COLO668 (cell line): ENCODE measurements at regions not wholly inside any gene's neighbourhood (a gene's known extent, or its start where the extent isn't known, plus 50 kb on each side); places are given as distances from the start of the nearest gene placed in this dataset.
"Not testable (repeated sequence)": the region's sequence is repeated elsewhere in the genome, so short reads cannot be mapped to it uniquely, and the experiment has no call there.

Experiments used
- DNase-seq: peaks from one replicate; lab custom pipeline; 2025; ENCODE audit not compliant: unreplicated experiment; lab: John Stamatoyannopoulos, UW

DNA sequence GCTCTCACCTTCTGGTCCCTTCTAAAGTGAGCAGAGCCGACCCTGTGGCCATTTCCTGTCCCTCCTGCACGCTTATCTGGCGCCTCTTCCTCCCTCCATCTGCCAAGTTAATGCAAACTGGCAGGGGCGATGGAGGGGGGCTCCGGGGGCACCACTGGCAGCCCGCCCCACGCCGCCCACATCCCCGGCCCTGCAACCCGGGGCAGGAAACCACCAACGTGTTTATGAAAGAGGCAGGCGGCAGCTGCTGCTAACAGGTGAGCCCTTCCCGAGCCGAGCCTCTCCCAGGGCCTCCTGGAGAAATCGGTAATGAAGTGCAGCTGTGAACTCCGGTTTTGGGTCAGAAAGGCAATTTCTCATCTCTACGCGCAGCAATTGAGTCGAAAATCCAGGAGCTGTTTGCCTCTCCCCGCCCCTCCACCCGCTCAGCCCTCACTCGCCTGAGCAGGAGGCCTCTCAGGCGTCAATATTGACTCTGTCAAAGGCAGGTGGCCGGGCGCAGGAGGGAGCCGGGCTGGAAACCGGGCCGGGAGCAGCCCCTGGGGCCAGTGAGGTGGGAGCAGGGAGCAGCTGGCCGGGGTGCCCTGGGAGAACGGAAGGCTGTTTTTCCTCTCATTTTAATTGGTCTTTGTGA, 164.4 kb upstream of the GSE1 start:
- peak; percentile 98 for DNase-seq

DNA sequence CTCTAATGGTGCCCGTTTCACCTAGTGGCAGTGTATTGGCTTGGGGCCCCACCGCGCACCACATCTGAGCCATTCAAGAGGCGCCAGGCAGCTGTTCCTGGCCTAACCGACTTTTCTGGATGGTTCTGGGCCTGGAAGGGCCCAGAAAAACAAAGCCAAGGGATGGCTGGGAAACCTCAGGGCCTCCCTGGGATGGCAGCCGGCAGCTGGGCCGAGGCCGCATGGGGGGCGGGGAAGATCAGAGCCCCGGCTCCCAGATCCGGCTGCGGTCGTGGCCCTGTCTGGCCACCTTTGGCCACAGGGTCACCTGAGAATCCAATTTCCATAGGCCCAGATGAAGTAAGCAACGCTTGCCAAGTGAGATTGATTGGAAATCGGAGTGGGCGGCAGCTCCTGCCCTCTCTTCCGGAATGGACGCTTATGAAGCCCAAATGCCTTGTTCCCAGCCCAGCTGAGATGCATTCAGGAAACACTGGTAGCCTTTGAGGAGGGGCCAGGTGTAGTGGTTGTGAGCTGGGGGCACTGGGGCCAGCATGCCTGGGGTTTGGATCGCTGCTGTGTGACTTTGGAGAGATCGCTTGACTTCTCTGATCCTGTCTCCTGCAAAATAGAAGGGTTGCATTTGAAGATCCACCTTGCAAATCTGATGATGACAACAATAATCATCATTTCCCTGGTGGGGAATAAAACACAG, 163.8 kb upstream of the GSE1 start:
- DNase-seq = no peak

DNA sequence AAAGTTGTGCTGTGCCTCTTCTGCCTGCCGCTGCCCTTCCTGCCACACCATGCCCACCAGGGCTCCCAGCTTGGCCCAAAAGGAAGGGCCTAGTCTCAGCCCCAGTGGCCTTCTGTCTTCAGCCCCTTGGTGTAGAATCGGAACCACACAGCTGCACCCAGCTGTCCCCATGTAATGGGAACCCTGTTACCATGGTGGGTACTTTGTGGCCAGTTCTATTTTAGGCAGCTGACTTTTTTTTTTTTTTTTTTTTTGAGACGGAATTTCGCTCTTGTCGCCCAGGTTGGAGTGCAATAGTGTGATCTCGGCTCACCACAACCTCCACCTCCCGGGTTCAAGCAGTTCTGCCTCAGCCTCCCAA, 163.3 kb upstream of the GSE1 start:
- peak; percentile 17 for DNase-seq

DNA sequence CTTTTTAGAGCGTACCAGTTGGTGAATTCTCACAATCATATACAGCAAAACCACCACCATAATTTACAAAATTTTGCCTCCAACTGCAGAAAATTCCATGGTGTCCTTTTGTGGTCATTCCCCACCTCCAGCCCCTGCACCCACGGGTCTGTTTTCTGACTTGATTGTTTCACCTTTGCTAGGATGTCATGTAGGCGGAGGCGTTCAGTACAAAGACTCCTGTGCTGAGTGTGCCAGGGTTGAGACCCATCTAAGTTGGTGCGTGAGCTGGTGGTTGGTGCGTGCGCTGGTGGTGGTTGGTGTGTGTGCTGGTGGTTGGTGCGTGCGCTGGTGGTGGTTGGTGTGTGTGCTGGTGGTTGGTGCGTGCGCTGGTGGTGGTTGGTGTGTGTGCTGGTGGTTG, 162.0 kb upstream of the GSE1 start:
- not testable (repeated sequence) for DNase-seq

DNA sequence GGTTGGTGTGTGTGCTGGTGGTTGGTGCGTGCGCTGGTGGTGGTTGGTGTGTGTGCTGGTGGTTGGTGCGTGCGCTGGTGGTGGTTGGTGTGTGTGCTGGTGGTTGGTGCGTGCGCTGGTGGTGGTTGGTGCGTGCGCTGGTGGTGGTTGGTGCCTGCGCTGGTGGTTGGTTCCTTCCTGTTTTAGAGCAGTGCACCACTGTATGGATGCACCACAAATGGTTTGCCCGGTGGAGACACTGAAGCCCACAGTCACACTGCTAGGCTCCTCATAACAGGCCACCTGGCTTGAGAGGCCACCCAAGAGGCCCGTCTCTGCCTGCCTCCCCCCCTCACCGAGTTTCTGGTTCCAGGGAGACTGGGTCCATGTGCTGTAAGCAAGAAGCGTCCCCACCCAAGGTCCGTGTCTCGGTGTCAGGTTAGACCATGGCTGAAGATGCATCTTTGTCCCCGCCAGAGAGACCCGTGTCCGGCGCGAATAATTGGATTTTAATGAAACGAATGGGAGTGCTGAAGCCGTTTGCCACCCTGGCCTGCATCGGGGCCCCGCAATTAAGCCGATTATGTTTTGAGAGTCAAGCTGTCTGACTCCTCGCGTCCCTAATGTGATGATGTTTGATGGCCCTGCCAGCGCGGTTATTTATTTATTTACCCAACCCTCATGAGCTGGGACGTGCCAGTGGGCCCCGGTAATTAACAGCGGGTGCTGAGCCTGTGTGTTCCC, 161.3 kb upstream of the GSE1 start:
- DNase-seq = peak; percentile 77

DNA sequence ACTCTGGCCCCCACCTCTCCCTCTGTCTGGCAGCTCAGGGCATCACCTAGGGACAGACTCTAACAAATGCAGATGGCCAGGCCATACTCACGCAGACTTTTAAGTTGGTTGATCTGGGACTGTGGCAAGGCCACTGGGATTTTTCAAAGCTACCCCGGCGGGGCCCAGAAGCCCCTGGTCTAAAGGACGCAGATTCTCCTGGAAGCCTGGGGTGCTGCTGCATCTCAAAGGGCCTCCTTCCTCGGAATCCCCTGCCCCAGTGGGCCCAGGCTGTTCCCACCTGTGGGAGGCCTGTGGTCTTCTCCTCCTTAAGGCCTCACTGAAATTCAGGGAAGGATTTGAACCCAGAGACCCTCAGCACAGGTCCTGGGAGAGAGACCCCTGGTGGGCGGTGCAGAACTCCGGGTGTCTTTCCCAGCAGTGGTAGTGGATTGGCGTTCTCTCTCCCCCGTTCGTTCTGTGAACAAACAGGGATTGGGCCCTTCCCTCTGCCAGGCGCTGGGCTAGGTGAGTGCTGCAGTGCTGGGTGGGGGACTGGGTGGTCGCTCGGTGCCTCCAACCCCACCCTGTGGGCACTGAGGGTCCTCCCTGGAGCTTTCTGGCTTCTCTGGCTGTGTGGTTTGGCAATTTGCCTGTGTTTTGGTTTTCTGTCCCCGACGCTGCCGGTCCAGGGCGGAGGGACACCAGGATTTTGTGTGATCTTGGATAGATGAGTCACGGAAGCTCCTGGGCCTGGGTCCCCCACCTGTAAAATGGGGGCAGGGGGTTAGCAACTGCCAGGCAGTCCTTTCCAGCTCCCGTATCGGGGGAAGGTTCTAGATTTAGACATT, 160.5 kb upstream of the GSE1 start:
- DNase-seq = no peak

DNA sequence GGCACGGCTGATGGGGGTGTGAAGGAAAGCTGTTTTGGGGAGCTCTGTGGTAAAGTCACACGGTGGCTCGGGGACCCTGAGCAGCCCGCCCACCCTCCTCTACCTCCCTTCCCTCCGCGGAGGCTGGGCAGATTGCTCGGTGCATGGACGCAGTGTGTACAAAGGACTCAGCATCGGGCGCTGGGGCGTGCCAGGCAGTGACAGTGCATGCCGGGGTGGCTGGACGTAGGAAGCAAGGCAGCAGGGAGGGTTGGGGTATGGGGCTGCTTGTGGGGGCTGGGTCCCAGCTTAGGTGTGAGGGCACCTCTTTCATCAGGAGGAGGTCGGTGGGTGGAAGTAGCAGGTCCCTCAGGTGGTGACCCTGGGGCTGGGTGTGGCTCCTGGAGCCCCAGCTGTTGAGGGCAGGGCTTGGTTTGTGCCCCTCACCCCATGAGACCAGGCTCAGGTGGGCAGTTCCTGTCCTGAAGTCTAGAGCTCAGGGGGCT, 159.9 kb upstream of the GSE1 start:
- no peak for DNase-seq

DNA sequence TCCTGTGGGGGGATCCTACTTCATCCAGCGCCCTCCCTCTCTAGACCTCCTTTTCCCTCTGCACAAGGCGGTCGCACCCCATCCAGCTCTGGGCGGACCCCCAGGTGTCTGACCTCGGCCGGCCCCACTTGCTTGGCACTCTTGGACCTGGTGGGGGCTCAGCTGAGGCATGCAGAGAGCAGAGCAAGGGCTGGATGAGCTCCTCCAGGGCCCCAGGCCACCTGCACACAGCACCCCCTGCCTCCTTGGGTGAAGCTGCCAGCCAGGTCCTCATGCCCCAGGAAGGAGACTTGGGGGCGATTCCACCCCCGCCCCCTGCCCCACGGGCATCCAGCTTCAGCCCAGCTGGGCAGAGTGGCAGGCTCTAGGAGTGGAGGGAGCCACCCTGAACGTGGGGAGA, 159.4 kb upstream of the GSE1 start:
- no peak for DNase-seq

DNA sequence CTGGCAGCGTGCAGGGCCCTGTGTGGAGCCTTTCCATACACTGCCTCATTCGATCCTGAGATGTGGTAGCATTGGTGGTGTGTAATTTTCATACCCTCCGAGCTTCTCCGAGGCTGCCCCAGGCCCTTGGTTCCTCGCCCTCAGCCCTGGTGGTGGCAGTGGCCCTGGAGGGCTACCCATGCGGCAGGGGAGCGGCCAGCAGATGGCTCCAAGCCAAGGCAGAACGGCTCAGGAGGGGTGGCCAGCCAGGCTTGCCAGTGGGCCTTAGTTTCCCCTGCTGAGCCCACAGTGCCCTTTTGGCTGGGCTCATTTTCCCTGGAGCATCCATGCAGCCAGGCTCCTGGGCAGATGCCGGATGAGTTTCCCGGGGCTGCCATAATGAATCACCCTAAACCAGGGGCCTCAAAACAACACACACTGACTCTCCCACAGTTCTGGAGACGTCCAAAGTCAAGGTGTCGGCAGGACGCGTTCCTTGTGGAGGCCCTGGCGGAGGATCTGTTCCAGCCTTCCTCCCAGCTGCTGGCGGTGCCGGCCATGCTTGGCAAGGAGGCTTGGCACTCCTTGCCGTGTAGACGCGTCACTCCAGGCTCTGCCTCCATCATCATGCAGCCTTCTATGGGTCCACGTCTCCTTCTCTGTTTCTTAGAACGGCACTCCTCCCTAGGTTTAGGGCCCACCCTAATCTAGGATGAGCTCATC, 158.8 kb upstream of the GSE1 start:
- no peak for DNase-seq

DNA sequence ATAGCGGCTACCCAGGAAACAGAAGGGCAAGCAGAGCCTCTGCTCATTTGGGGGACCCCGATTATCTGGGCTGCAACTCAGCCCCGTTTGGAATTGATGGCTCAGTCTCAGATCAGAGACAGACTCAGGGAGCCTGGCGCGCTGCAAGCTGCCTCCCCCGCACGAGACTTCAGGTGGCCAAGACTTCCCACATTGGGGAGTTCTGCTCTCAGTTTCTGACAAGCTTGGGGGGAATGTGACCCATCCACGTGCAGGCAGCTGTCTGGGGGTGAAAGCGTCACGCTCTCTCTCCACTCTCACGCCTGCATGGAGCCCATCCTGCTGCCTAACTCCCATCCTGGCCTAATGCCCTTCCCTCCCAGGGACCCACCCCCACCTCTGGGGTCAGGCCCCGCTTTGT, 157.6 kb upstream of the GSE1 start:
- DNase-seq = no peak

DNA sequence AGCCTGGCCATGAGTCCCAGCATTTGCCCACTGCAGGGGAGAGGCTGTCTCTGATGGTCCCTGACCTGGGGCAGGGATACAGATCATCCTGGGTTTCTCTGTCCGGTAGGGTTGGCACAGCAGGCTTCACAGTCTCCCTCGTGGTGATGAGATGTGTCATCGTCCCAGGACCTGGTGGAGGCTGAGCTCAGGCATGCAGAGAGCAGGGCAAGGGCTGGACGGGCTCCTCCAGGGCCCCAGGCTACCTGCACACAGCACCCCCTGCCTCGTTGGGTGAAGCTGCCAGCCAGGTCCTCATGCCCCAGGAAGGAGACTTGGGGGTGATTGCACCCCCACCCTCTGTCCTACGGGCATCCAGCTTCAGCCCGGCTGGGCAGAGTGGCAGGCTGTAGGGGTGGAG, 155.8 kb upstream of the GSE1 start:
- DNase-seq = no peak

DNA sequence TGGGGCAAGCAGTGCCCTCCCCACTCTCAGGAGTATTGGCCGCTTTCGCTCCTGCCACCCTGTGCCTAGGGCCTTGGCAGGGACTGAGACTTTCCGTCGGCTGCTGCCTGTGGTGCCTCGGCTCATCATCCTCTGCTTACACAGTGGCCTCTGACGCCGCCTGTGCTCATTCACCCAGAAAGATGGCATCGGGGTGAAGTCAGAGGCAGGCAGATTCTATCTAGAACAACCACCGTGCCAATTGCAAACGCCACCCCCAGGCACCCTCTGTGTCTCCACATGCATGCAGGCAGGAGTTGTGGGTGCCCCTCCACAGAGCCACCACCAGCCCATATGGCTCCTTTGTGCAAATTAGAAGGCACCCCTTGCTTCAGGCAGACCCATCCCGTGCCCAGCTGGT, 154.2 kb upstream of the GSE1 start:
- DNase-seq = peak; percentile 60

DNA sequence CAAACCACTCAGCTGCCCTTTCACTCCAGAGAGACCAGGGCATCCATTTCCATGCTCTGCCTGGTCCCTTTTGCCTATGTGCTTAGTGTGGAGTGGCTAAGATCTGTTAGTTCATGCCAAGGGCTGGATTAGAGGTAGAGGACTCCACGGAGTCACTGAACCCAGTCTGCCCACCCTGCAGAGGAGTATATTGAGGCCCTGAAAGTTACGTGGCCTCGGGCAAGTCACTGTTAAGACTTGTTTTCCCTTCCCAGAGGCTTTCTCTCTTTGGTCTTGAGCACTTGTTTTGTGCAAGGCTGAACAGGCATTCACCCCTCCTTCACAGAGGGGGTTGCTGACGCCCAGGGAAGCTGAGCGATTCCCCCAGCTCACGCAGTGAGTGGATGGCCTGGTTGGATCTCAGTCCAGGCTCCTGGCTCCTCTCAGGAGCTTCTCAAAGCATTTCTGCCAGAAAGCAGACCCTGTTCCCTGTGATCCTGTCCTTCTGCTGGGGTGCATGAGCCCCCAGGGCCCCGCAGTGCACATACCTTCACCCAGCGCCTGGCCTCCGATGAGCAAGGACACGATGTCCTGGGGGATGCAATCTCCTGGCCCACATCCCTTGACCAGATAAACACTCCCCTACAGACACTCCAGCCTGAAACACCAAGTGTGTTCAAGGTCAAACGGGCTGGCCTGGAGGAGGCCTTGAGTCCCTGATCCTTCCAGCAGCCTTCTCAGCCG, 153.4 kb upstream of the GSE1 start:
- DNase-seq = no peak

DNA sequence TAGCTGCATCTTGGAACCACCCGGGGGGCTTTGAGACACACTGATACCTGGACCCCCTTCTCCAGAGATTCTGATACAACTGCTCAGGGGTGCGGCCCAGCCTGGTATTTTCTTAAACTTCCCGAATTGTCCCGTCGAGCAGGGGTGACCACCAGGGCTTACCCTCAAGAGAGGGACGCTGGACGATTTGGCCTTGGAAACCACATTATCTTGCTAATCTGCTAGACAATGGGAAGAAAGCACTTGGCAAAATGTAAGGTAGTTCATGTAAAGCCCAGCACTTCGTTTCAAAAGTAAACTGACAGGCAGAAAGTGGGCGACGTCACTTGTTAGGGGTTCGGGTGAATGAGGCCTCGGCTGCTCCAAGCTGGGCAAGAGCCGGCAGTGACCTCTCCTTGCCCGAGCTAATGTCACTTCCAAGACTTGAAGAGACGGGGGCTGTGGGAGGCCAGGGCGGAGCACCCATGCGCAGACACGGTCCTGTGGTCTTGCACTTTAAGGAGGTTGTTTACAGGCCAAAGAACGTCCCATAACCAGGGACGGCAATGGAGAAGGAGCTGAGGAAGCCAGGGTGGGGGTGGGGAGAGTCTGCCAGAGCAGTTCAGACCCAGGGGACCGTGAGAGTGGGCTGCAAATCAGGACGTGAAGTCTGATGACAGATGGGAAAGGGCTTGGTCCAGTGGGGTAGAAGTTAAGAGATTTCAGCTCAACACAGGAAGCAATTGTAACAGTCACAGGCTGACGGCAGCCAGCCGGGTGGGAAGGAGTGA, 152.7 kb upstream of the GSE1 start:
- no peak for DNase-seq

DNA sequence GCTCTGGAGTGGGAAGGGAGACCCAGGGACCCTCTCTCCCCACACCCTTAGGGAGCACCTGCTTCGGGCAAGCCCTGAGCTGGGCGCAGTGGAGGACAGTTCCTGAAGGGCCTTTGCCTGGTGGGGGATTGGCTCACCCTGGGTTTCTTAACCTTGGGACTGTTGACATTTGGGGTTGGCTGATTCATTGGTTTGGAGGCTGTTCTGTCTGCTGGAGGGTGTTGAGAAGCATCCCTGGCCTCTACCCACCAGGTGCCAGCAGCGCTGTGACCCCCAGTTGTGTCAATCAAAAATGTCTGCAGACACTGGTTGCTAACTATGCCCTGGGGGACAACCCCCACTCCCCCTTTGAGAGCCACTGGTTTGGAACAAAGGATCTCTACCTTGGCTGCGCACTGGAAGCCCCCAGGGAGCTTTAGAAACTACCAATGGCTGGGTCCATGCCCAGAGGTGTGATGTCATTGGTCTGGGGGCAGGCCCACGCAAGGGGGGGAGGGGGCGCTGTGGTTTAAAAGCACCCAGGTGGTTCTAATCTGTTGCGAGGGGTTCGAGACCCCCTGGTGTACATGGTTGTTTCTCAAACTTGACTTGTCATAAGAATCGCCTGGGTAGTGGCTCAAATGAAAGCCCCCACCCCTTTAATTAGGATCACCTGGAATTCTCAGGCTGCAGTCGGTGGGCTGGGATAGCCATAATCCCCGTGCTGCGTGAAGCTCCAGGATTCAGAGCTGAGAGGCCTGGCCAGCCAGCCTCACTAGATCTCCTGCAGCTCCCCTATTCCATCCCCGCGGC, 151.9 kb upstream of the GSE1 start:
- DNase-seq = peak; percentile 64

DNA sequence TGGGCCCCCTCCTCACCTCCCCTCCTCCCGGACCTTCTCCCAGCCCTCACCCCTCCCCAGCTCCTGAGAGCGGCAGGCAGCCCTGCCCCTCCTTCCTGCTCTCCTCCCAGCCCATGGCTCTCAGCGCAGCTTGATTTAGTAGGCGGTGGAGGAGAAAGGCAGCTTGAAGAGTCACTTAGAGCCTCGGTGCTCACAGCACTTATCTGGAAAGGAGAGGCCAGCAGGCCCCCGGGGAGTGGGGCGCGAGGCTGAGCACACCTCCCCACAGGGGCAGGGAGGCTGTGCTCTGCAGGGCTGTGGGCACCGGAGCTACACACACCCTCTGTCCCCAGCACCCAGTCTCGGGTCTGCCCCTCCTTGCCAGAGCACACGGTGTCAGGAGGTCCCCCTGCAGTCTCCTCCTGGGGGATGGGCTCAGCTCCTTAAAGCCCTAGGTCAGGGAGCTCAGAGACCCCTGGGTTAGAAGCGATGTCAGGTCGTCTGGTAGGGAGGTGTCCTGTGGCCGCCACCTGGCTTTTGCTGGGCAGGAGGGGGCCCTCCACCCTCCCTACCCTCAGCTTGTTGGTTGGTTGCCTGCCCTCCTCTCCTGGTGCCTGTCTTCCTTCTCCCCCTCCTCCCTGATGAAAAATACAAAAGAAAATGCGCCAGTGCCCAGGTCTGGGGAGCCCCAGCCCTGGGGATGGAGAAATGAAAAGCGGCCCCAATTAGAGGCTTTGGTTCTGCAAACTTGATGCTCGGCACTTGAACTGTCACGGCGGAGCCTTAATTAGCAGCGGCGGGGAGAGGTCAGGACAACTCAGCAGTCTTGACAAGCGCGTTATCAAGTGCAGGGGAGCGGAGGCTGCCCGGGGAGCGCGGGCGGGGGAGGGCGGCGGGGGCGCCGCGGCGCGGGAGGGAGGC, 151.1 kb upstream of the GSE1 start:
- DNase-seq = peak; percentile 66
